Liver (tissue), 3 donors: ENCODE measurements at regions not wholly inside any gene's neighbourhood (a gene's known extent, or its start where the extent isn't known, plus 50 kb on each side); places are given as distances from the start of the nearest gene placed in this dataset.

Experiments
- ATF3 ChIP-seq: IDR thresholded peaks from 2 replicates; pipeline ENCODE4 v1.6.1; 2016; ENCODE audit warnings: antibody characterized with exemption
- CTCF ChIP-seq: fragments of 150-350 bp; IDR thresholded peaks from 2 replicates; pipeline ENCODE4 v1.5.1; 2017; ENCODE audit warnings: improper control_type of control experiment, low read depth, low read length; ENCODE audit not compliant: missing input control
- EGR1 ChIP-seq, 2 donors: IDR thresholded peaks; 2 replicates each; pipeline ENCODE4 v1.6.1; 2016 to 2018; ENCODE audit warnings: antibody characterized with exemption in 2 of 2, low read depth in 2 of 2
- JUND ChIP-seq, 2 donors: IDR thresholded peaks; 2 replicates each; pipeline ENCODE4 v1.6.1; 2016; ENCODE audit warnings: antibody characterized with exemption in 2 of 2
- MAX ChIP-seq: IDR thresholded peaks from 2 replicates; pipeline ENCODE4 v1.6.1; 2016; ENCODE audit warnings: antibody characterized with exemption
- RAD21 ChIP-seq, 2 donors: IDR thresholded peaks; 2 replicates each; pipeline ENCODE4 v1.6.1; 2016; ENCODE audit warnings: antibody characterized with exemption in 2 of 2, mild to moderate bottlenecking in 2 of 2
- RXRA ChIP-seq, 2 donors: IDR thresholded peaks; 2 replicates each; pipeline ENCODE4 v1.6.1; 2017 to 2018; ENCODE audit warnings: antibody characterized with exemption in 2 of 2, mild to moderate bottlenecking in 1 of 2
- SP1 ChIP-seq: IDR thresholded peaks from 2 replicates; pipeline ENCODE4 v1.6.1; 2018; ENCODE audit warnings: antibody characterized with exemption, mild to moderate bottlenecking
- TAF1 ChIP-seq: conservative IDR thresholded peaks from 2 replicates; pipeline ENCODE4 v1.6.1; 2016; ENCODE audit warnings: antibody characterized with exemption, mild to moderate bottlenecking
- YY1 ChIP-seq: IDR thresholded peaks from 2 replicates; pipeline ENCODE4 v1.6.1; 2016; ENCODE audit warnings: antibody characterized with exemption, mild to moderate bottlenecking
- ZBTB33 ChIP-seq: IDR thresholded peaks from 2 replicates; pipeline ENCODE4 v1.6.1; 2016; ENCODE audit warnings: antibody characterized with exemption
- donor health status: healthy.
- donor health status: healthy.

- TF ChIP-seq YY1 (no peak), CTCF (no peak), MAX (no peak), EGR1 (IDR thresholded peaks at IDR 0.05; ENCODE audit: low read depth in 2 of 2) (no peak), SP1 (no peak), RAD21 (IDR thresholded peaks at IDR 0.05) (no peak), ZBTB33 (no peak), JUND (IDR thresholded peaks at IDR 0.05) (no peak), RXRA (IDR thresholded peaks at IDR 0.05) (no peak), TAF1 (no peak), ATF3 (no peak)
Observed at GRCh38 chr1:182256931-182257330, 134.7 kb downstream of the GLUL start.
